Left hindlimb (tissue), 1 donor: ENCODE measurements at regions not wholly inside any gene's neighbourhood (a gene's known extent, or its start where the extent isn't known, plus 50 kb on each side); places are given as distances from the start of the nearest gene placed in this dataset.
"Not testable (repeated sequence)": the region's sequence is repeated elsewhere in the genome, so short reads cannot be mapped to it uniquely, and the experiment has no call there.

Experiments
- DNase-seq: peaks from one replicate; pipeline ENCODE4 v3.0.0-alpha.2; 2018

DNA sequence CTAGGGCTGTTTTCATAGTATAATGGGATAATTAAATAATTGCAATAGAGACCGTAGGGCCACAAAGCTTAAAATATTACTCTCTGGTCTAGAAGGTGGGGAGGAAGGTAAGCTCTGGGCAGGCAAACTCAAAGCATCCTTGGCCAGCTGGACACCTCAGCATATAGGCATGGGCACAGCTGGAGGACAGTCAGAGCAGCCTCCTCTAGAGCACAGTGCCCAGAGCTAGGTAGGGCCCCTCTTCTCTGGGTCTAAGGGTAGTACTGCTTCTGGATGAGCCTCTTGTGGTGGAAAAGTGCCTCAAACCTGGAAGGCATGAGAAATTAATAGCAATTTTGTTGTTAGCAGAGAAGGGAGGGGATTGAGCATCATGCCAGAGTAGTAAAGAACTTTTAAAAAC is 116.9 kb upstream of the FOXN2 start:
- no peak for DNase-seq

DNA sequence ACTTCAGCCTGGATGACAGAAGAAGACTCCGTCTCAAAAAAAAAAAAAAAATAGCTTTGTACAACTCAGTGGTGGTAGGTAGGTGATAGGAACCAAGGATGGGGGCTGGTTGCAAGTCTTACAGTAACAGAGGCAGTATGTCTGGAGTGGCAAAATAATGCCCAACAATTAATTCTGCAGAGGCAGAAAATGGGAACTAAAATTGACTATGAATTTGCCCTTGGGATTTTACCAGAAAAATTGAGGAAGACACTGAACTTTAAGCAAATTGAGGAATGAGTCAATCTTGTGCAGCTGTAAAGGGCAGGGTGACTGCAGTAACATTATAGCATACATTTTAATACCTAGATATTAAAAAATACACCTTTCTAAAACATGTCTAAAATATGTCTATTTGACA is 116.1 kb upstream of the FOXN2 start:
- no peak for DNase-seq

DNA sequence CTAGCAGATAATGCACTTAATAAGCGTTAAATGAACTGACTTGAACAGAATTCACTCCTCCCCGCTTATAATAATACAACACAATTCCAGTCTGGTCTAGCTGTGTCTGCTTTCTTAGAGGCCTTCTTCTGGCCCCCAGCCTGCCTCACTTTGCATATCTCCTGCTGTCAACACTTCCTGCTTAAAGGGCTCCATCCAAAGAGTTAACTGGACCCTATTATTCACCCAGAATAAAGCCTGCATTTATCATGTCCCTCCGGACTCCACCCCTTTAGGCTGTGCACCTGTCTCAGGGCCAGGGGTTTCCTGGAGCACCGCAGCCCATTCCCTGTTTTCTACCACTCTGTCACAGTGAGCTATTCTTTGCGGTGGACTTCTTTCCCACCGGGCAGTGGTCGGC is 115.4 kb upstream of the FOXN2 start:
- DNase-seq, result no peak

DNA sequence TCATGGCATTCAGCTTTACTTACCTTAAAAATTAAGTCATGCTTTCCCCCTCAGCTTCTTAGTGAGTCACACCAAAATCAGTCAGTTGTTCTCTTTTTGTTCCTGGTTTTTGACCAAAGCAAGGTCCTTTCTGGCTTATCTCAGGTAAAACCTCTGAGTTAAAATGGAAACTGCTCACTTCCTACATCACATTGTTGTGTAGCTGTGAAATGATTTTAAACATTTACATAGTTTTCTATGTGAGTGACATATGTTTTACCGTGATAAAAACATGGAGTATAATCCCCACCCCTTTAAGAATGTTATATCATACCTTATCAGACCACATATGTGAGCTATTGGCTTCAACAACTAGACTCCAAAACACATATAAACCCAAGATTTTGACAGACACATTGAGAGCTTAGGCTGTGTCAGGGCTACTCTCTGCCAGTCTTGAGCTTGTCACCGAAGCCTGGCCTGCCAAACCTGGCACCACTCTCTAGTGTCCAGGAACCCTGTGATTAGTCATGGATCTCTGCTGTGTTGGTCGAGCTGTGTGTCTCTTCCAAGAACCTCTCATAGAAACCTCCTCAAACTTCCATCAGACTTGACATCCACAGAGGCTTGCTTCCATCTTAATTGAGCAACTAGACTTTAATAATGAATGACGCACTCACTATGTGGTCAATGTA is 113.7 kb upstream of the FOXN2 start:
- DNase-seq, result no peak

- not testable (repeated sequence) for DNase-seq
Observed at GRCh38 chr2:48201435-48201834, 113.0 kb upstream of the FOXN2 start.

GRCh38 chr2:48202863-48203642 is 111.4 kb upstream of the FOXN2 start:
- no peak for DNase-seq

- no peak for DNase-seq
Observed at GRCh38 chr2:48203668-48204067, 110.8 kb upstream of the FOXN2 start.

- DNase-seq, result no peak
Observed at GRCh38 chr2:48204750-48205136, 109.7 kb upstream of the FOXN2 start.

- DNase-seq, result no peak
Observed at GRCh38 chr2:48205137-48205798, 109.2 kb upstream of the FOXN2 start.

- DNase-seq, result not testable (repeated sequence)
Observed at GRCh38 chr2:48206056-48206656, 108.3 kb upstream of the FOXN2 start.

DNA sequence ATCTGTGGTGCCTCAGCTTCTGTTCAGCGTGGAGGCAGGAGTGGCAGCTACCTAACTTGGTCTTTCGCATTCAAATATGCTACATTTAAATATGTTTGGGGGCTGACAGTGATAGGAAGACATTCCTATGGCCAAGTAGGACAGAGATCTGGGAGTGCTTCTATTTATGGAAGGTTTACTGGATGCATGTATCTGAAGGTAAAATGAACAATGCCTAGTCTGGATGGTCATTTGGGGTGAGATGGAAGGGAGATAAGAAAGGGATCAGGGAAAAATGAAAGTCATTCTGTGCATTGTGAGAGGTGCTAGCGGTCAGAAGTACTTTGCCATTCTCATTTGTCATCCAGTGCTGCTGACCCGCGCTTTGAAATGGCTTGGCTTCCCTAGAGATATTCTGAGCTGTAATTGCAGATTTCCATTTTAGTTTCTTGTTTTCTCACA is 107.3 kb upstream of the FOXN2 start:
- DNase-seq, result no peak

GRCh38 chr2:48207851-48208250 is 106.6 kb upstream of the FOXN2 start:
- DNase-seq, result no peak

GRCh38 chr2:48209214-48209885 is 105.1 kb upstream of the FOXN2 start:
- DNase-seq, result no peak

GRCh38 chr2:48210189-48210588 is 104.3 kb upstream of the FOXN2 start:
- DNase-seq, result no peak

- no peak for DNase-seq
Observed at GRCh38 chr2:48213646-48214045, 100.8 kb upstream of the FOXN2 start.

DNA sequence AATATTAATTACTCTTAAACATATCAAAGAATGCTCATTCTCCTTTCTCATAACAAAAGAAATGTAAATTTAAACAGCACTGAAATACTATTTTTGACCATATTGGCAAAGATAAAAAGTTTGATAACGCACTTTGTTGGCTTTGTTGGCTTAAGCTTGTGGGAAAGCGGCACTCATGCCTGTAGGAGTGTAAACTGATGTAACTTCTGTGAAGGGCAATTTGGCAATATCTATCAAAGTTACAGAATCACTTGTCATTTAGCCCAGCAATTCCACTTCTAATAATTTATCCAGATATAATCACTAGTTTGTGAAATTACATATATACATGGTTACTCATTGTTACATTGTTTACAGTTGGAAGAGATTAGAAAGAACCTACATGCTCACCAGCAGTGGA is 96.3 kb upstream of the FOXN2 start:
- no peak for DNase-seq

- no peak for DNase-seq
Observed at GRCh38 chr2:48219234-48219554, 95.3 kb upstream of the FOXN2 start.

GRCh38 chr2:48219555-48220436 is 94.7 kb upstream of the FOXN2 start:
- no peak for DNase-seq

DNA sequence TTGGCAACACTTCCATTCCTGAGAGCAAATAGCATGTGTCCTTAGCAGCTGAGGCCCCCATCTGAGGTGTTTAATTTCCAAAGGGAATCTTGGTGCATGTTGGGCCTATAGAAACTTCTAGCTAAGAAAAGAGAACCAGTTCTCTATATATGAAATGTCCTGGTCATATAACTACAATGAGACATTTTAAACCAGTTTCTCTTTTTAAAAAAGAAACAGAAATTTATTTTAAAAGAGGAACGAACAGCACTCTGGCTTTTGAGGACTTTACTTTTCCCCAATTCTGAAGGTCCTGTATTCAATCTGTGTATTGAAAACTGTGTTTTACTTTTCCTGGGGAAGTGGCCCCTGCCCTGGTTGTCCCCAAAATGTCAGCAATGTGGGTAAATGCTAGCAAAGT is 94.0 kb upstream of the FOXN2 start:
- DNase-seq, result no peak

DNA sequence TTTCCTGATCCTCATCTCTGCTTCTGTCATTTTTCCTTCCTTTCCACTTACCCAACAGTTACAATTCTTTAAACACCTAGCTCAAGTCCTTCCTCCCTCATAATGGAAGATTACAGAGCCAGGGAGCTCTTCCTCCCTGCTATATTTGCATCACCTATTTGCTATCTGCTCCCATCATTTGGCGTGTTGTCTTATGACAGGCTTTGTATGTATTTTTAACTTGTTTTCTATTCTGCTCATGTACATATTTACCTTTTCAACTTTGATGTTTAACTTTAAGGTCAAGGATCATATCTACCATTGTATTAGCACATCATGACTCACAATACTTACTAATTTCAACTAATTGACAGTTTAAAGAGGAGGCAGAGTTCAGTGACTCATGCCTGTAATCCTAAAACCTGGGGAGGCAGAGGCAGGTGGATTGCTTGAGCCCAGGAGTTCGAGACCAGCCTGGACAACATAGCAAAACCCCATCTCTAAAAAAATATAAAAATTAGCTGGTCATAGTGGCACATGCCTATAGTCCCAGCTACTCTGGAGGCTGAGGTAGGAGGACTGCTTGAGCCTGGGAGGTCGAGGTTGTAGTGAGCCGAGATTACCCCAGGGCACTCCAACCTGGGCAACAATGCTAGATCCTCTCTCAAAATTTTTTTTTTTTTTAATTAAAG is 92.5 kb upstream of the FOXN2 start:
- DNase-seq, result no peak

DNA sequence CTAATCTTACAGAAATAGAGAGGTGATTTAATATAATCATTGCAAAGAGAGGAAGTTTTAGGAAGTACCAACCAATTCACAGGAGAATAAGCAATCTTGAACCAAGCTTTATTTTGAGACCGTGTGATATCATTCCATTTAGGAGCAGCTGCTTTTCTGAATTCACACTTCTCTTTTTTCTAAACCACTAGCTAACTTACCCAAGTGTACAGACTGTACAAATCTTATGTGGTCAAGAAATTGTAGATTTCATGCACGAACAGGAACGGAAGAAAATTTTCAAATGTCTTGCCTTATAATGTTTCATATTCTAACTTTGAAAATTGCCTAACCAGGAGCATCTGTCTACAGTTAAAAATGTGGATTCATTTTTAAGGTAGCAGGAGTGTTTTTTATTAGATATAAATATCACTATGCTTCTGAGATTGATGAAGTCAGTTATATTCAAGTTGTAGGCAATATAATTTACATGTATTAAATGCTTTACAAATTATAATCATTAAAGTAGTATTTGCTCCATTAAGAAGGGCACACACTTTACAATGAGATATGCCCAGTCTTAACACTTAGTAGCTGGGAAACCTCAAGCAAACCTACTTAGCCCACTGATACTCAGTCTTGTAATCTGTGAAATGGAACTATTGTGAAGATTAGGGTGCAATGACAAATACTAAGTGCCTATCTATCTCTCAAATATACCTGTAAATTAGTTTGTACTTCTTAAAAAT is 86.7 kb upstream of the FOXN2 start:
- DNase-seq, result no peak
